CD4-positive, alpha-beta T cell treated with Interleukin-1 beta for 1 hour (primary cell): ENCODE measurements at regions not wholly inside any gene's neighbourhood (a gene's known extent, or its start where the extent isn't known, plus 50 kb on each side); places are given as distances from the start of the nearest gene placed in this dataset.

ENCODE experiments used
- DNase-seq, 2 donors: peaks; one replicate each; pipeline ENCODE4 v3.0.0-alpha.2; 2020 to 2022

DNA sequence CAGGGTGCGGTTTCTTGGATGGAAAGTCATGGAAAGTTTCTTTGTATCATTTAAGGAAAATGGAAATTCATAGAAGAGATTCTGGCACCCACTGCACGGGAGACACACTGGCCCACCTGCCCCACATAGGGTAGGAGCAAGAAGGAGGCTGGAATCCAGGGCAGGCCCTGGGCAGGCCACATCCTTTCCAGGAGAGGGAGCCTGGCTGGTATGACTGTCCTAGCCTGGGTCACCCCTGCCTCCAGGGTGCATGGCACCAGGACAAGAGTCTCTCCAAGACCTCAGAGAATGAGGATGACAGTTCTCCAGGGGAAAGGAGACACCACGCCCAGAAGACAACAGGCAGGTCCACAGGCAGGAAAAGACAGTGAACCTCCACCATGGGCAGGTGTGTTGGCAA is 297.2 kb downstream of the TCERG1L start:
- no peak for DNase-seq

GRCh38 chr10:131015271-131015670 is 296.2 kb downstream of the TCERG1L start:
- no peak for DNase-seq

DNA sequence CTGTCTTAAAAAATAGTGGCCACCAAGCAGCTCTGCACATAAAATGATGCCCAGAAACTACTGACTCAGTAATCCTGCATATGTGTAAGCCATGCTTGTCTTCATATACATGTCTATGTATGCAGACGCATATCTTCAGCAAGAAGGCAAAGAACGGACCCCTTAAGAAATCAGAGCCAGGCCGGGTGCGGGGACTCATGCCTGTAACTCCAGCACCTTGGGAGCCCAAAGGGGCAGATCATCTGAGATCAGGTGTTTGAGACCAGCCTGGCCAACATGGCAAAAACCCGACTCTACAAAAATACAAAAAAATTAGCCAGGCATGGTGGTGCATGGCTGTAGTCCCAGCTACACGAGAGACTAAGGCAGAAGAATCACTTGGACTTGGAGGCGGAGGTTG is 295.0 kb downstream of the TCERG1L start:
- no peak for DNase-seq

- no peak for DNase-seq
Measured at GRCh38 chr10:131017566-131018285, 293.8 kb downstream of the TCERG1L start.

DNA sequence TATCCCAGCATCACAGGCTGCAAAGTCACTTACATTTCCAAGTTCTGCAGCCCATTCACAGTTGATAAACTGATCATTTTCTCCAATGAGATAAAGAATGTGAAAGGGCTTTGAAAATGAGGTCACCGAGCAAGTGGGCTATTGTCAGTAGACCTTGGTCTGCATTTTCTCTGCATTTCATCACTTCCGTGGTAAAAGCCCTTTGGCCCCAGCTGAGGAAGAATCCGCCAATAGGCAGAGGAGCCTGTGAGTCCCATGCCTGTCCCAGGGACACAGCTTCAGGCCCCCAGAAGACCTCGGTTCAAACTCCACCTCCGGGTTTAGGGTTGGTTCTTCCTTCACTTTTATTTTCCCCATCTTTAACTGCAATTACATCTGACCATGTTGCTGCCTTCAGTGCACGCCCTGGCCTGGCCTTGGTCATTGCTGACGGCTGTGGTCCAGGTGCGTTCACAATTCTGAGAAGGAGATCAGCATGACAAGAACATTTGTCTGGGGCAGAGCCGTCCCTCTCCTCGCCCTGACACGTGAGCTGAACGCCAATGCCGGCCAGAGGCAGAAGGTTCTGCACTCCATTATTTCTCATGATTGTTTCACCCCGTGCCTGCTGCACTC is 292.5 kb downstream of the TCERG1L start:
- DNase-seq, result no peak

DNA sequence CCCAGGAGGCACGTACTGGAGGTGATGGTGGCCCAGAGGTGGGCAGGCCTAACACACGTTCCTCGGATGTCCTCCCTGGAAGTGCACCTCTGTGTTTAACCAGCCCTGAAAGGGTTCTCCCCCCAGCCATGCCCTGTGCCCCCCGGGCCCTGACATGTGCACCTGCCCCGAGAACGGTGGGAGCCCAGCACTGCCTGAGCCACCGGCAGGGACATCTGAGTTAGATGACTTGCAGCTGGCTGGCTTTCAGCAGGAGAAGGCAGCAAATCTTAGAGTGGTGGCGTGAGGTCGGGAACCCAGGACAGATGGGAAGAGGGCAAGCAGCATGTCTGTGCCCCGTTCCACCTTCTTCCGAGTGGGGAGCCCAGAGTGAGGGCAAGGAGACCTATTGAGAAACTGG is 291.8 kb downstream of the TCERG1L start:
- DNase-seq, result no peak

GRCh38 chr10:131020775-131021174 is 290.7 kb downstream of the TCERG1L start:
- DNase-seq, result no peak

DNA sequence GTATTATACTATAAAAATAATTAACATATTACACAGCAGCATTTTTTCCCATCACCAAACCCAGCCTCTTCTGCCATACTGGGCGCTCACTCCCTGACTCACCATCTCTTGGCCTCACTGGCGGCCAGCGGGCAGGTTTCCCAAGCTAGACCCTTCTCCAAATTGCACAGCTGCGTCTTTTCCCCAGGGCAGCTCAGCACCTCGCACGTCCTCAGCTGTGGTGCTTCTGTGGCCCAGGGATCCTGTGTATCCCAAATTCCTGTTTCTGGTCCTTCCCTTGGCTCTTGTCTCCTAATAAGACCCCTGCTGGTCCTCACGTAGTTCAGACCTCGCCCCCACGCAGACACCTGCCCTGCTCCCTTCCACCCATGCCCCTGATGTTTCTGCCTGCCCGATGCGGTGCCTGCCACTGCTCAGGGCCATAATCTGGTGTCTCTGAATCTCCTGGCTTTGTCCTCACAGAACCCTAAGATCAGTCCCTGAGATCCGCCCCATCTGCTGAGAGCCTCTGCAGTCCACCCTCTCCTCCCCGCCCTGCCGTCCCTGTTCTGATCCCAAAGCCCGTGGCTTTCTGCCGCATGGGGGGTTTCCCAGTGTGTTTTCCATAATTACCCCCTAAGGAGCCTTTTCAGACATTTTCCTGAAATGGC is 290.1 kb downstream of the TCERG1L start:
- DNase-seq, result no peak

- no peak for DNase-seq
Measured at GRCh38 chr10:131021969-131022368, 289.6 kb downstream of the TCERG1L start.

DNA sequence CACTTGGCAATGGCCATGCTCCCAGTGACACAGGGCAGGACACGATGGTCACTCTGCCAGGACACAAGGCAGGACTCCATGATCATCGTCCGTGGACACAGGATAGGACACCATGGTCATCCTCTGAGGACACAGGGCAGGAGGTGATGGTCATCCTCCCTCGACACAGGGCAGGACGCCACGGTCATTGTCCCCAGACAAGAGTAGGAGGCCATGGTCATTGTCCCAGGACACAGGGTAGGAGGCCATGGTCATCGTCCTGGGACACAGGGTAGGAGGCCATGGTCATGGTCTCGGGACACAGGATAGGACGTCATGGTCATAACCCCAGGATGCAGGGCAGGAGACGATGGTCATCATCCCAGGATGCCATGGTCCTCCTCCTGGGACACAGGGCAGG is 289.2 kb downstream of the TCERG1L start:
- no peak for DNase-seq

GRCh38 chr10:131022981-131023380 is 288.5 kb downstream of the TCERG1L start:
- no peak for DNase-seq

DNA sequence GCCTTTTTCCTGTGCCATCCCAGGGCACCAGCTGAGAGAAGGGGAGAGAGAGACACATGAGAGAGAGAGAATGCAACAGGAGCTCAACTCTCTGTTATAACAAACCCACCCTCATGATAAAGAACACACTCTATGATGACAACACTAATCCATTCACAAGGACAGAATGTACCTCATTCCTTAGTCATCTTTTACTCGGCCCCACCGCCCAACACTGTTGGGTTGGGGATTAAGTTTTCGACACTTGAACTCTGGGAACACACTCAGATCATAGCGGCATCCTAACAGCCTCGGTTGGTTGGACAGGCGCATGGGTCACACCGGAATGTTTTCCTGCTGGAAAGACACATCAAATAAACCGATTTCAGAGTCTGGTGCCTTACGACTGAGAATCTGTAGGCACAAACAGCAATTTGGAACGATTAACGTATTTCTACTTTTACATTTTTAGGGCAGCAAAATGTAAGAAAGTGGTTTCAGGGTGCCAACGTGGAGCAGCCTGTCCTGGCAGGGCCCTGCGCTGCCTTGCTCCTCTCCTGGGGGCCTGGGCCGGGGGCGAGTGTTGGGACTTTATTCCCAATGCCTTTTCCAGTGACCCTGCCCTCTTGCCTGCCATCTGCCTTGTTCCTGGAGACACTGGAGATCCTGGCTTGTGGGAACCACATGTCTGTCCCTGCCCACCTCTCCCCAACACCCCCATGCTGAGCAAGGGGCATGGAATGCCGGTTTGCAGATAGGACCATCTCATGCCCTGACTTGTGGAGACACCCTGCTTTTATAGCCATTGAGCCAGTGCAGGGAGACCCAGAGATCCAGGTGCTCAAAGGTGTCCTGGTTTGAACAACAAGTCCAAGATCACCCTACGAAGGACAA is 287.0 kb downstream of the TCERG1L start:
- no peak for DNase-seq

DNA sequence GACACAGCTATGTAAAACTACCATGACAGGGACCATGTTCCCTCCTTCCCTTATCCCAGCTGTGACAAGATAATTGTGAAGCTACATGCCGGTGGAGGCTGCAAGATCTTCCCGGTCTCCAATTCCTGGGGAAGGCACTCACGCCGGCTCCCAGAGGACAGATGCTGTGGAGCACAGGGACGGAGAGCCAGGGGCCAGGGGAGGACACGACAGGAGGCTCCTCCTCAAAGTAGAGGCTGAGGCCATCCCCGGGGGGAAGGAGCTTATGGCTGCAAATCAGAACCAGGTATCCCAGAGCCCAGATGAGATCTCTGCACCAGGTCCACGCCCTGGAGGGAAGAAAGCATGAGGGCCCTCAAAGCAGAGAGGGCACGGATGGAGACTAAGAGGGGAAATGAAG is 286.2 kb downstream of the TCERG1L start:
- no peak for DNase-seq

GRCh38 chr10:131027256-131027655 is 284.3 kb downstream of the TCERG1L start:
- no peak for DNase-seq

- DNase-seq, result no peak
Measured at GRCh38 chr10:131031346-131031745, 280.2 kb downstream of the TCERG1L start.

- no peak for DNase-seq
Measured at GRCh38 chr10:131032329-131033165, 279.0 kb downstream of the TCERG1L start.

- no peak for DNase-seq
Measured at GRCh38 chr10:131033166-131034085, 278.1 kb downstream of the TCERG1L start.

GRCh38 chr10:131034451-131034850 is 277.1 kb downstream of the TCERG1L start:
- DNase-seq, result no peak

GRCh38 chr10:131035779-131036178 is 275.7 kb downstream of the TCERG1L start:
- no peak for DNase-seq

- DNase-seq, result no peak
Measured at GRCh38 chr10:131038056-131038455, 273.5 kb downstream of the TCERG1L start.

- no peak for DNase-seq
Measured at GRCh38 chr10:131041031-131041430, 270.5 kb downstream of the TCERG1L start.
